ENCODE measurements at regions not wholly inside any gene's neighbourhood (a gene's known extent, or its start where the extent isn't known, plus 50 kb on each side); places are given as distances from the start of the nearest gene placed in this dataset.
A peak's percentile ranks its signal among the peaks of the same experiment; 100 is the strongest.

DNA sequence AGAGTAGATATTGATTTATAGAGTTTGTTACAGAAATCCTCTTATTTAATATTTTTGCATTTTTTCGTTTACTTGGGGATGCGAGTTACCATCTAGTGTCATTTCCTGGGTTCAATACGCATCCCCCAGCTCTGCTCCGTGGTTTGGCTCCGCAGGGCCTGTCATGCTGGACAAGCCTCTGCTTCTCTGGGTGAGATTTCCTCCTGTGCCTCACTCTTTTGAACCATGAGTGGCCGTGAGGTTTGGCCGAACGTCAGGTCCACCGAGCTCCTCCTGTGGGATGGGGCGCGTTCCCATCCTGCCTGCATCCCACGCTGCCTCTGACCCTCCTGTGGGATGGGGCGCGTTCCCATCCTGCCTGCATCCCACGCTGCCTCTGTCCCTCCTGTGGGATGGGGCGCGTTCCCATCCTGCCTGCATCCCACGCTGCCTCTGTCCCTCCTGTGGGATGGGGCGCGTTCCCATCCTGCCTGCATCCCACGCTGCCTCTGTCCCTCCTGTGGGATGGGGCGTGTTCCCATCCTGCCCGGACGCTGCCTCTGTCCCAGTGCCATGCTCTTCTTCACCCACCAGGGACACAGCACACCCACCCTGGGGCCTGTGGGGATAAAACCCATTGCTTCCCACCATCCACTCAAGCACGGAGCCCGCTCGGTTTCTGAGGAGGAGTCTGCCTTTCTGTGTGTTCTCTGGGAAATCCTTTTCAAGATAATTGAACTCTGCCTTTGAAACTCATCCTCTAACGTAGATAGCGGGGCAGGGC, 506.8 kb downstream of the BRD1 start:
- no peak for DNase-seq

DNA sequence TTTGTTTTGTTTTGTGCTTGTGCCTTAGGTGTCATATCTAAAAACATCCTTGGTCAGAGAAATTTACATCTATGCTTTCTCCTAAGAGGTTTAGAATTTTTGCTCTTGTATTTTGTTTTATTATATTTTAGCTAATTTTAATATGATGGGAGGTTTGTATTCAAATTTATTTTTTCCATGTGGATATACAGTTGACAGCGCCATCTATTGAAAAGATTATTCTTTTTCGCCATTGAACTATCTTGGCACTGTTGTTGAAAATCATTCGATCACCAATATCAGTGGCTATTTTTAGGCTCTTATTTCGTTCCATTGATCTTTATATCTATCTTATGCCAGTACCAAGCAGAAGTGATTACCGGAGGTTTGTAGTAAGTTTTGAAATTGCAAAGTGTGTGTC, 510.3 kb downstream of the BRD1 start:
- peak in 1 of 4 experiments; percentile 6 for DNase-seq

DNA sequence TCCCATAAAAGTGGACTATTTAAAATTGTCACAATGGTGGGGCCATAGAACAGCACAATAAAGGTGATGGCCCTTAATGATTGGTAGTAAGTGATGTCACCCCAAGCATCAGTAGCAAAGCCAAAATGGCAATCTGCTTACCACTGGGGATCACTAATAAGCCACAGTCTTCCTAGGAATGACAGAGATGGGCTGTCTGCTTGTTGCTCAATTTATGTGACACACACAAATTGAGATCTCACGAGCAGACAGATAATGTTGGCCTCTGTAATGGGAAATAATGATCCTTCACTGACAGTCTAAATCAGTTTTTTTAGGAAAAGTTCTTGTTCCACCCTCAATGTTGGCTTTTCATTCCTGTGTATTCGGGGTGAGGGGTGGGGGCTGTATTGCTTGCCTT, 515.1 kb downstream of the BRD1 start:
- no peak for DNase-seq

DNA sequence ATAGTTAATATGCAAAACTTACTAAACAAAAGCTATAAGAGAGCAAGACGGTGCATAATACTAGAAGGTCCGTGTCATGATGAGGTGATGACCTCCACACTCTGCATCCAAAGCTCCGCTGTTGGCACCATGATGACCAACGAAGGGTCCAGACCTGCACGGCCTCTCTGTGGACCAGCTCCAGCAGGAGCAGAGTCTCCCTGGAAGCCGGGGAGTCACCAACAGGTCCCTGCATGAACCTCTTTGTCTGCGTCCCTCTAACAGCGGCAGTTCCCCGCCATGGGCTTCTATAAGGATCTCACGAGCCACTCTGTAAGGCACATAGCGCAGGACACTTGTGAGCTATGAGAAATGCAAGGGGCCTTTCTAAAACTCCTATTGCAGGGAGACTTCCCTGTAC, 517.3 kb downstream of the BRD1 start:
- no peak for DNase-seq

DNA sequence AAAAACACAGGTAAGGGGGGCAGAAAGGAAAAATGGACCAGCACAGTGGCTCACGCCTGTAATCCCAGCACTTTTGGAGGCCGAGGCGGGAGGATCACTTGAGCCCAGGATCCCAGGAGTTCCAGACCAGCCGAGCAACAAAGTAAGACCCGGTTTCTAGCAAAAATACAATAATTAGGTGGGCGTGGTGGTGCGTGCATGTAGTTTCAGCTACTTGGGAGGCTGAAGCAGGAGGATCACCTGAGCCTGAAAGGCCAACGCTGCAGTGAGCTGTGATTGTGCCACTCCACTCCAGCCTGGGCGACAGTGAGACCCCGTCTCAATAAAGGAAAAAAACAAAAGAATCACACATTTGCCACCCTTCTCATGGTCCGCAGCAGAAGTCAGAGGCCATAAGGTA, 519.4 kb downstream of the BRD1 start:
- DNase-seq = no peak

DNA sequence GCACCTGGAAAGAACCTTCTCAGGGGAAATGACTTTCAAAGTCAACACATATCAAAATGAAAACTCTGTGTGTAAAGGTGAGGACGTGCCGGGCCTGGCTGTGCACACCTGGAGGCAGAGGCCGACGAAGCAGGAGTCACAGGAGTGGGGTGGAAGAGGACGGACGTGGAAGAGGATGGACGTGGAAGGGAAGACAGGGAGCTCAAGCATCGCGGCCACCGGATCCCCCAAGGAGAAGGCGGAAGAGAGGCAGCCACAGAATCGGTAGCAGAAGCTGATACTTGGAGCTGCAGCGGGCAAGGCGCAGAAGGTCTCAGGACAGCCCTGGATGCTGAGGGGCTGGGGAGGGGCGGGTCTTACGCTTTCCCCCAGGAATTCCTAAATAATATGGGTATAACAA, 519.8 kb downstream of the BRD1 start:
- DNase-seq = no peak

DNA sequence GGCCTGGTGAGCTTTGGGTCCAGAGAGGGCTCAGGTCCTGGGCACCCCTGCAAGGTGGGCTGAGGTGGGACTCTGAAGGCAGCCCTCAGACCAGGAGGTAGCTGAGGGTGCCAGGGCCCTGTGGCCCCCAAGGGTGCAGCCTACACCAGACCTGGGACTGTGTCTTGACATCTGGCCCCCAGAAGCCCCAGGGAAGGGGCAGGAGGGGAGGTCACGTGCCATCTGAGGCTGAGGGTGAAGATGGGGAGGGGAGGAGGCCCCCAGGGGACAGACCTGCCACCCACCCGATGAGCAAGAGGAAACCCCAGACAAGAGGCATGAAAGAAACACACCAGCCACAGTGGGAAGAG, 520.2 kb downstream of the BRD1 start:
- no peak for DNase-seq

DNA sequence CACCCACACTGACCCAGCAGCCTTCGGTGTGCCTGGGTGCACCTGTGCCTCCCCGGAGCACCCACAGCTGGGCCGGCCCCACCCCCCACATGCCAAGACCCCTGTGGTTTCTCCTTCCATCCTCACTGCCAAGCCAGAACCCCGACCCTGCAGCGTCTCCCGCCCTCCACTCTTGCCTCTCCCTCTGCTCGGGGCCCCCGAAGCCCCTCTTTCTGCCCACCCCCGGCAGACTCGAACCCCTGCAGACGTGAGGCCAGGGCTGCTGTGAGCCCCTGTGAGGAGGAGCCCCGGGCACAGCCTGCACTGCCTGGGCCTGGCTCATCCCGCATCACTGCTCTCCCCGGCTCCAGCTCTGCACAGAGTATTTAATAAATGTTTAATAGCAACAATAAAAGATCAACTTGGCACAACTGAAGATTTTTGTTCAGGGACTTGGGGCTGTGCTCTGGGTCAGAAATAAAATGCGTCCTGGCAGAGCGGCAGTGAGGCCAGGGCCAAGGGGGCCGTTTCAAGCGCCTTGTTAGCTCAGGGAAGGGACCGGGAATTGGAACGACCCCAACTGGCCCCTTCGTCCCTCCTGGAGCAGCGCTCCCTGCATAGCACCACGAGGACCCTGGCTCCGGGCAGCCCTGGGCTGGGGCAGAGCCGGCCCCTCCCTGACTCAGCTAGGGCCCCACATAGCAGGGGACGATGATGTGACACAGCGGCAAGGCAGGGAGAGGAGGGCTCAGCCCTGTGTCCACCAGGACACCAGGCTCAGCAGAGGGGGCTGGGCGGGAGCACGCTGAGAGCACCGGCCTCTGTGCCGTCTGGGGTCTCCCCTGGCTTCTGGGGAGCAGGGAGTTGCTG, 520.8 kb downstream of the BRD1 start:
- DNase-seq = no peak

DNA sequence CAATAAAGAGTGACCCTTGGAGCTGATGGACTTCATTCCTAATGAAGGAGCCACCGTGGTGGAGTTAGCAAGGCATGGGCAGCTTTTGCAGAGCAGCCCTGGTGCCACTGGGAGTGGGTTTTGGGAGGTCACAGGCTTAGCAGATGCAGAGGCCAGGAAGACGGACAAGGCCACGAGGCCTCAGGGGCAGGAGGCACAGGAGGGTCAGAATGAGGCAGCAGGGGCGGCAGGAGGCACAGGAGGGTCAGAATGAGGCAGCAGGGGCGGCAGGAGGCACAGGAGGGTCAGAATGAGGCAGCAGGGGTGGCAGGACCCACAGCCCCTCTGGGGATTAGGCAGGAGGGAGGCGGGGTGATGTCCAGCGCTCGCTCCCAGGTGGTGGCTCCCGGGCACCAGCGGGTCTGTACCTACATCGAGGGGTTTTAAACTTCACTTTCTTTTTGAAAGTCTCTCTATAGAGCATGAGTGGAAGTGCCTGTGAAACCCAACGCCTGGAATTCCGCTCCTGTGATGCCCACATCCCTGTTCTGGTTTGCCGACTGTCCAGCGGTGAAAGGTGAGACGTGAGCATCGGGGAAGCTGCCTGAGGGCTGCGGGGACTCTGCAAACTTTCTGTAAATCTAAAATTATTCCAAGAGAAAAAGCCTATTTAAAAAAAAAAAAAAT, 521.6 kb downstream of the BRD1 start:
- DNase-seq = no peak

DNA sequence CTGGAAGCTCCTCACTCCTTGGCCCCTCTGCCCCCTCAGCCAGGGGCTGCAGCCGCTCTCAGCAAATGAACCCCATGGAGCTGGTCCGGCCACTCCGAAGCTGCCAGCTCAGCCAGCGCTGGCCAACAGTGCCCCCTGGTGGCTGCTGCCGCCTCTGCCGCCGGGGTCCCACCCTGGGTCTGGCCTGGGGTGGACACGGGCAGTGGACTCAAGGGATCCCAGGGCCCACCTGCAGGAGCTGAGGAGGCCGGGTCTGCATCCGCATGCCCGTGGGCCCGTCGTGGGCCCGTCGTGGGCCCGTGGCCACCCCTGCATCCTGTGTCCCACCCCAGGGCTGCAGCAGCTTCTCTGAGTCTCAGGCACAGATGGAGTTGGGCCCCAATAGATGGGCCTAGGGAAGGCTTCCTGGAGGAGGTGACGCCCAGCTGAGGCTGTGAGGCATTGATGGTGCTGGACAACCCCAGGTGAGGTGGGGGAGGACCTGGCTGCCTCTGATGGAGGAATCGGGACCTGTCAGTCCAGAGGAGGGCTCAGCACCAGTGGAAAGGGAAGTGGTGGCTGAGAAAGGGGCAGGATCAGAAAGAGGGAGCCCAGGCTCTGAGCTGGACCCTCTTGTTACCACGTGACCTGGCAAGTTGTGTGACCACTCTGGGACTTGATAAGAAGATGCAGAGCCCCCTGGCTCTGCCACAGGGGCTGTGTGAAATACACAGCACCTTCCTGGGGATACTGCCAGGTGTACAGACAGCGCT, 522.3 kb downstream of the BRD1 start:
- peak; percentile 49 to 75 (median 69) for DNase-seq

DNA sequence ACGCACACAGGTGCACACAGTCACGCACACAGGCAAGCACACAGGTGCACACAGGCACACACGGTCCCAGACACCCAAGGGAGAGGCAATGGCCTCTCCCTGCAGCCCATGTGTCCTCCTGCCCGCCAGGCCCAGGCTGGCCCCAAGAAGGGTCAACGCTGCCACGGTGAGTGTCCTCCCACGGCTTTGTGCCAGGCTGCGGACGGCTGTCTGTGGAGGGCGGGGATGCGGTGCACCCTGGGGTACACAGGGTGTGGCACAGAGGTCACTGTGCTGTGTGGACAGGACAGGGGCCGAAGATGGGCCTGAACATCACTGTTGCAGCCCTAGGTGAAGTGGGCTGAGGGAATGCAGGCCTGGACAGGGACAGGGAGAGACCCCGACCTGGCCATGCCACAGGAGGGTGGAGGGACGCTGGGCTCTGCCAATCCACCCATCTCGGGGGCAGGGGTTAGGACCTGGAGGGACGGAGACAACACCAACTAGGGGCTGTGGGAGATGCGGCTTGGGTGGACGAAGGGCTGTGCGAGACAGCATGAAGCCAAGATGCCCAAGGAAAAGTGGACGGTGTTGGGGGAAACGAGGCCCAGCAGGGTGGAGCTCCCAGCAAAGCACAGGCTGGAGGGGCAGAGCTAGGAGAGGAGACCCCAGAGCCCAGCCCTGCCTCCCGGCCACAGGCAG, 523.8 kb downstream of the BRD1 start:
- DNase-seq = no peak

DNA sequence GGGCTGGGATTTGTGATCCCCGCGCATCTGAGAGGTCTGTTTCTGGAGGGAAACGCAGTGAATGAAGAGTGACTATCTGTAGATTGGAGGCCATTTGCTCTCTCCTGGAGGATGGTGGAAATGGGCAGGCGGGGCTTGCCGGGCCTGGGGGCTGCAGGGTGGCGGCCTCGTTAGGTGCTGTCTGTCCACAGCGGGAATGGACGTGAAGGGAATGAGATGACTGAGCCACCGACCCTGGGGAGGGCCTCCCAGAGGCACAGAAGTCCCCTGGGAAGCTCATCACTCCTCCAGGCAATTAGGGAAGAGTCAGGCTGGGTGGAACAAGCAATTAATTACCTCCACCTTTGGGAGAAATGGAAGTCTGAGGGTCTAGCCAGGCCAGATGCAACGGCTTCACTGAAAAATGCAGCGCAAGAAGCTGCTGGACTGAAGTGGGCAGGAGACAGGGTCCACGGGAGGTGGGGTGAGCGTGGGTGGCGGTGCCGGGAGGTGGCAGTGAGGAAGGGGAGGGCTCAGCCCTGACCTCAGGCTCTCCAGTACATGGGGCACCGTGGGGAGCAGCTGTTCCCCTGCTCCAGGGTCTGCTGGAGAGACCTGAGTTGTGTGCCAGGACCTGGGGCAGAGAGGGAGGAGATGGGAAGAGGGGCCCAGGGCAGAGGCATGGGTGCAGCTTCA, 524.5 kb downstream of the BRD1 start:
- DNase-seq = no peak

DNA sequence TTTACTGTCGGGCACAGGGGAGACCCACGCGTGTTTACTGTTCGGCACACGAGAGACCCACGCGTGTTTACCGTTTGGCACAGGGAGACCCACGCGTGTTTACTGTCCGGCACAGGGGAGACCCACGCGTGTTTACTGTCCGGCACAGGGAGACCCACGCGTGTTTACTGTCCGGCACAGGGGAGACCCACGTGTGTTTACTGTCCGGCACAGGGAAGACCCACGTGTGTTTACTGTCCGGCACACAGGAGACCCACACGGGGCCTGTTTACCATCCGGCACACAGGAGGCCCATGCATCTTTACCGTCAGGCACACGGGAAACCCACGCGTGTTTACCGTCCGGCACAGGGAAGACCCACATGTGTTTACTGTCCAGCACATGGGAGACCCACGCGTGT, 525.1 kb downstream of the BRD1 start:
- no peak for DNase-seq

DNA sequence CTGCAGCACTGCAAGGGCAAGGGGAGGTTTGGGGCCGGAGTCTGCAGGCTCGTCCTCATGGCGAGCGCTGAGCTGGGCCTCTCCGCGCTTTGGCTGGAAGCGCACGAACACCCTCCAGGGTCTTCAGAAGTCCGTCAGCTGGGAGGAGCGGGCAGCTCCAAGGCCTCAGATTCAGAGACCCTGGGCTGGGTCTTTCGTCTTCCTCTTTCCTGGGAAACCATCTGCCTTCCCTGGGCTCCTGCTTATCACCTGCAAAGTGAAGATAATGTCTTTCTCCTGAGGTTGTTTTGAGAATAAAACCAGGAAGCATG, 525.6 kb downstream of the BRD1 start:
- no peak for DNase-seq

DNA sequence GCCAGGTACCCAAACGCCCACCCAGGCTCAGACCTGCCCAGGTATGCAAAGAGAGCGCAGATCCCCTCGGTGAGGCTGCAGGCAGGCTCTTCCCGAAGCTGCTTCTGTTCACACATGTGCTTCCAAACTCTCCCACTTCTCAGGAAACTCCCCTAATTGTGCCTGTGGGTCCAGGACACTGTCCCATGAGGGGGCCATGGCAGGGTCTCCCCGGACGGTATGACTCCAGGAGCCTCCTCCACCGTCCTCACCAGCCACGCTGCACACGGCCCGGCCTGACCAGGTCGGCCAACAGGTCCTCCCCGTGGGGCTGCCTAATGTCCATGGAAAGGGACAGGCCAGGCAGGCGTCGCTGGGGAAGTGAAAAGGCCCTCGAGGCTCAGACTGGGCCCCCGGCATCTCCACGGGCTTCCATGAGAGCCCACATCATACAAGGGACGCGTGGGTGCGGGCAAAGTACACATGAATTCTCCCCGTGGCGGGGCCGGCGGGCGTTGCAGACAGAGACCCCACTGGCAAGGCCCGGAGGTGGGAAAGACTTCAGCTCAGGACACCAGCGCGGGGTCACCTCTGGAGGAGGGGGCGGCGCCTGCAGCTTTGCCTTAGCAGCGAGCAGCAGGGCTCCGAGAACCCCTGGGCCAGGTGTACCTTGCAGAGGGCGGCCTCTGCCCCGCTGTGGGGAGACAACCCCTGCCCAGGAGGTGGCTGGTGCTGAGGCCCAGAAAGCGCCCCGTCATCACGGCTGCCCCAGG, 526.1 kb downstream of the BRD1 start:
- no peak for DNase-seq

DNA sequence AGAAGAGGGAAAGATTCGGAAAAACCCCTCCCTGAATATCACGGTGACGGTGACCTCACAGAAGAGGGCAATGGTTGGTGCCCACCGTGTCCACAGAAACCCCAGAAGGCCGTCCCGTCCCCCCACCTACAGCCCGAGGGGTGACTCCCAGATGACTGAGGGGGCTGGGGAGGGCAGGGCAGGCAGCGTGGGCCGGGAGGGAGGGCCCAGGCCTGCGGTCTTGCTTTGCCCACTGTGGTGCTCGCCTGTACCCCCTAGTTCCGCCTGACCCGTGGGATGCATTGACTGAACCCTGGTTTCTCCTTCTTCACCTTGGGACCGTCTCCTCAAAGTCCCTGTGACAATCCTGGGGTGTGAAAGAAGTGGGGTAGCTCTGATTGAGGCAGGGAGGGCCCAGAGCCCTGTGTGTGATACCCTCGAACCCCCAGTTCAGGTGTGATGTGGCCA, 526.7 kb downstream of the BRD1 start:
- no peak for DNase-seq

DNA sequence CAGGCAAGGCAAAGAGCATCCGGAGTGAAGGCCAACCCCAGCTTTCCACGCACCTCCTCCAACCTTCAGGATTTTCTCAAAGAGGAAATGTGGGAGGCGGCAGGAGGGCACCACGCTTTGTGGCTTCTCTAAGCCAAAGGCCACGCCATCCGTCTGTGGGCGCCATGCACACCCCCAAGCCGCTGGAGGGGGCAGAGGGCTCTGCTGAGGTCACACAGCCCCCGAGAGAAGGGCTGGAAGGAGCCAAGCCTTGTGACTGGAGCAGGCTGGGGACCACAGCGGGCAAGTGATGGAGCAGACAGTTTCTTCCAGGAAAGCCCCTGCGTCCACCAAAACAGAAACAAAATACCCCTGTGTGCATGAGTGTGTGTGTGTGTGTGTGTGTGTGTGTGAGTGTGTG, 527.4 kb downstream of the BRD1 start:
- no peak for DNase-seq

DNA sequence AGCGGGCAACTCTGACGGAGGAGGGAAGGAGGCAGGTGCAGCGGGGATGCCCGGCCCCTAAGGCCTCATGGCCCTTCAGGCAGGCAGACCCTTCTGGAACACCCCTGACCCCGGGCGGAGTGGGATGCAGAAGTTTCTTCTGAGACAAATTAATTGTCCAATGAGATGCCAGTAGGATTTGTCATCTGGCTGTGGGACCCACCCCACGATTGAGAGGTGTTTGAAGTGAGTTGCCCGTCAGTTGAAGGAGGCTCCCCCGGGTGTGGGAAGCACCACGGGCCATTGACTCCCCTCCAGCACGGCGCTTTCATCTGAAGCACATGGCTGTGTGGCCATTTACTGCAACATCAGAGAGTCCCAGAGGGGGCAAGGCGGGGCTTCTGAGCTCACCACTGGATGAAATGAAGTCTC, 527.8 kb downstream of the BRD1 start:
- no peak for DNase-seq

DNA sequence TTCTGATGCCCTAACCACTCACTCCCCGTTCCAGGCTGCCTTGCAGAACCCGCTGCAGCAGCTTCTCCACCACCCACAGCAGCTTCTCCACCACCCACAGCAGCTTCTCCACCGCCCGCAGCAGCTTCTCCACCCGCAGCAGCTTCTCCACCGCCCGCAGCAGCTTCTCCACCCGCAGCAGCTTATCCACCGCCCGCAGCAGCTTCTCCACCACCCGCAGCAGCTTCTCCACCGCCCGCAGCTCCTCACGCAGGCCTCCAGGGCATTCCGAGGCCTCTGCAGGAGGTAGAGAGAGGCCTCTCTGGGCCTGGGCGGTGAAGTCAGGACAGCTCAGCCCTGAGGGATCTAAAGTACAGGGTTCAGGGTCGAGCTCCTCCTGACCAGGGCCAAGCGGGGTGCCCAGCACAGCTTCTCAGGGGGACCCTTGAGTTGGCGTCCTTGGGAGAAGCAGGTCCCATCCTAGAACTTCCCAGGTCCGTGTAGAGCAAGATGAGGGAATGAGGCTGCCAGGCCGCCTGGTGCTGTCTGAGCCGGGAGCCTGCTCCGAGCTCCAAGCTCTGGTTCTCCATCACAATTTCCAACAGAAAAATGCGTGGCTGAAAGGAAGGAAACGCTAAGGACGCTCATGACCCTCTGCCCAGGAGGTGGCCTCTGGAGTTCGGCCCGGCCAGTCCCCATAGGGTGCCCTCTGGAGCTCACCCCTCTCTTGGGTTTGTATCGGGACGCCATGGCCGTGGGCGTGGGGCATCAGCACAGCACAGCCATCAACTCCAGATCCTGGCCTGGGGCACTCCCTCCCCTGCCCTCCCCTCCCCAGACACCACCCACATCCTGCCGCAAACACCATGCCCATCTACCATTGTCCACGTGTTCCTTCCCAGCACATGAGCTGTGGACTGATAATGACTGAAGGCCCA, 528.6 kb downstream of the BRD1 start:
- no peak for DNase-seq
